ENCODE measurements at regions not wholly inside any gene's neighbourhood (a gene's known extent, or its start where the extent isn't known, plus 50 kb on each side); places are given as distances from the start of the nearest gene placed in this dataset.

DNA sequence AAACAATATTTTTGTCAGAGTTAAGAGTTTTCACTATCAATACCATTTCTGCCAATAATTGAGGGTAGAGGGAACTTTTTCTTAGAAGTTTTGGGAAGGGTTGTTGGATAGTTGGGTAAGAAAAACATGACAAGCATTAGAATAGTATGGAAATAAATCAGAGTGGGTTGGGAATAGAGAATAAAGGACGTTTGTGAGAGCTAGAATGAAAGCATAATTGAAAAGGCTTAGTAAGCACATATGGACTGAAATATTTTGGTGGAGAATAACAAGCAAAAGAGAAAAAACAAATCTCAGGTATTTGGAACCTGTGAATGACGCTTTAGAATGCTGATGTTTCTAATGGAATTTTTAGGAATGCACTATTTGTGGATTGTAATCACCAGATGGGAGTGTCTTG is 262.9 kb upstream of the EDIL3 start:
- TF ChIP-seq REST (IDR thresholded peaks at IDR 0.05; ENCODE audit: low read depth) (no peak), CEBPB (IDR thresholded peaks at IDR 0.05; ENCODE audit: low read depth) (no peak), CTCF (IDR thresholded peaks at IDR 0.05 in 2 of 3, conservative IDR thresholded peaks at IDR 0.05 in 1 of 3; ENCODE audit: borderline replicate concordance in 1 of 3, insufficient read depth in 1 of 3, low read depth in 2 of 3, low read length in 2 of 3) (no peak), TCF7L2 (IDR thresholded peaks at IDR 0.05; ENCODE audit: borderline replicate concordance, extremely low read depth, insufficient read depth, insufficient read length) (no peak), POLR2AphosphoS5 (IDR thresholded peaks at IDR 0.05; ENCODE audit: low read depth, low read length) (no peak), EZH2 (IDR thresholded peaks at IDR 0.05) (no peak), EZH2phosphoT487 (IDR thresholded peaks at IDR 0.05; ENCODE audit: borderline replicate concordance) (no peak), POLR2A (IDR thresholded peaks at IDR 0.05; ENCODE audit: borderline replicate concordance, extremely low read depth, insufficient read depth, insufficient read length) (no peak), JUND (IDR thresholded peaks at IDR 0.05) (no peak), RAD21 (IDR thresholded peaks at IDR 0.05; ENCODE audit: low read depth) (no peak)
- TF ChIP-seq, protein P1, sequence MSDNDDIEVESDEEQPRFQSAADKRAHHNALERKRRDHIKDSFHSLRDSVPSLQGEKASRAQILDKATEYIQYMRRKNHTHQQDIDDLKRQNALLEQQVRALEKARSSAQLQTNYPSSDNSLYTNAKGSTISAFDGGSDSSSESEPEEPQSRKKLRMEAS (IDR thresholded peaks at IDR 0.05) = no peak

Data from HCT116 (cell line).